GM12878 (cell line): ENCODE measurements at regions not wholly inside any gene's neighbourhood (a gene's known extent, or its start where the extent isn't known, plus 50 kb on each side); places are given as distances from the start of the nearest gene placed in this dataset.

ENCODE experiments used
- ATAC-seq: fragments of 200-7000 bp; cut with Tn5 transposase; 3 replicates; pipeline ENCODE4 v1.9.1; 2020; ENCODE audit warnings: mild to moderate bottlenecking, moderate library complexity
- BruUV-seq: library from RNA; stranded (reverse); fragments of 400-500 nt; replicated peaks from 2 replicates; lab custom pipeline; 2021; lab: Mats Ljungman, UMichigan
- CTCF ChIA-PET: fragments of 300-600 bp; sonication (Branson Sonifier 250); formaldehyde crosslinking; extraction: SDS; loops from one replicate; lab custom pipeline; 2021; ENCODE audit warnings: inconsistent platforms; lab: Yijun Ruan, JAX
- POLR2A ChIA-PET: fragments of 350-600 bp; formaldehyde crosslinking; extraction: SDS; loops from one replicate; lab custom pipeline; 2021; ENCODE audit warnings: inconsistent platforms; lab: Charles Lee
- RAD21 ChIA-PET: fragments of 300-600 bp; sonication (Branson Sonifier 250); formaldehyde crosslinking; loops from one replicate; lab custom pipeline; 2023; ENCODE audit warnings: antibody characterized with exemption; ENCODE audit not compliant: unreplicated experiment; lab: Charles Lee
- SMC1A ChIA-PET: fragments of 300-600 bp; sonication (Branson Sonifier 250); formaldehyde crosslinking; loops from one replicate; lab custom pipeline; 2023; ENCODE audit not compliant: unreplicated experiment, uncharacterized antibody; lab: Charles Lee
- DNase-seq: peaks from one replicate; pipeline ENCODE4 v3.0.0-alpha.2; 2011; ENCODE audit warnings: low read depth, low spot score
- FAIRE-seq: peaks from 3 replicates; lab custom pipeline; 2011; peaks lifted over from hg19 to GRCh38; lab: Jason Lieb, UNC
- H2AFZ ChIP-seq: 2 replicates; pipeline ENCODE4 v1.6.0; 2011; ENCODE audit warnings: low read depth, low read length, control low read depth; ENCODE audit not compliant: control insufficient read depth
- H3K27ac ChIP-seq: 2 replicates; pipeline ENCODE4 v1.5.1; 2011; ENCODE audit warnings: control low read depth; ENCODE audit not compliant: control insufficient read depth, insufficient read depth
- H3K27me3 ChIP-seq, 2 experiments: replicated peaks in 1 of 2; 2 replicates each; pipeline versions ENCODE4 v1.6.0 to v1.6.1; 2011; ENCODE audit warnings: low read length in 1 of 2; ENCODE audit not compliant: control insufficient read depth in 2 of 2, insufficient read depth in 2 of 2
- H3K36me3 ChIP-seq, 2 experiments: 2 replicates each; pipeline ENCODE4 v1.5.1; 2011; ENCODE audit warnings: low read length in 1 of 2; ENCODE audit not compliant: control insufficient read depth in 2 of 2, insufficient read depth in 2 of 2
- H3K4me1 ChIP-seq: 2 replicates; pipeline ENCODE4 v1.6.1; 2011; ENCODE audit warnings: mild to moderate bottlenecking, low read length, moderate library complexity, mixed read lengths; ENCODE audit not compliant: control insufficient read depth, insufficient read depth
- H3K4me2 ChIP-seq: 2 replicates; pipeline ENCODE4 v1.6.0; 2011; ENCODE audit warnings: control low read depth; ENCODE audit not compliant: control insufficient read depth, insufficient read depth
- H3K4me3 ChIP-seq: fragments of 200-600 bp; sonication (generic); 2 replicates; pipeline ENCODE4 v1.5.1; 2016
- H3K79me2 ChIP-seq: 2 replicates; pipeline ENCODE4 v1.6.0; 2011; ENCODE audit warnings: low read length; ENCODE audit not compliant: control insufficient read depth, insufficient read depth
- H3K9ac ChIP-seq: 2 replicates; pipeline ENCODE4 v1.8.0; 2011; ENCODE audit warnings: low read length, control low read depth, mixed read lengths; ENCODE audit not compliant: control insufficient read depth, insufficient read depth
- H3K9me3 ChIP-seq: replicated peaks from 3 replicates; pipeline ENCODE4 v1.5.1; 2011; ENCODE audit warnings: mild to moderate bottlenecking, low read length; ENCODE audit not compliant: control insufficient read depth, insufficient read depth
- H4K20me1 ChIP-seq: 2 replicates; pipeline ENCODE4 v1.6.0; 2011; ENCODE audit not compliant: control insufficient read depth, insufficient read depth
- EED ChIP-seq: sonication (generic); IDR thresholded peaks from 2 replicates; pipeline ENCODE4 v1.6.1; 2016; ENCODE audit warnings: antibody characterized with exemption, low read depth
- ELK1 ChIP-seq: IDR thresholded peaks from 2 replicates; pipeline ENCODE4 v1.6.1; 2012; ENCODE audit warnings: low read depth, low read length, improper control_type of control experiment
- GABPA ChIP-seq: IDR thresholded peaks from 2 replicates; pipeline ENCODE4 v1.6.1; 2014; ENCODE audit warnings: antibody characterized with exemption, low read depth, mild to moderate bottlenecking, inconsistent platforms
- HDGF ChIP-seq: fragments of 450-650 bp; IDR thresholded peaks from 2 replicates; pipeline ENCODE4 v1.6.1; 2016; ENCODE audit warnings: antibody characterized with exemption
- KDM1A ChIP-seq: fragments of 200-600 bp; sonication (generic); IDR thresholded peaks from 2 replicates; pipeline ENCODE4 v1.6.1; 2016; ENCODE audit warnings: borderline replicate concordance
- MEF2B ChIP-seq: fragments of 450-650 bp; IDR thresholded peaks from 2 replicates; pipeline ENCODE4 v1.6.1; 2018; ENCODE audit warnings: mild to moderate bottlenecking, moderate library complexity; ENCODE audit not compliant: partially characterized antibody, poor library complexity, severe bottlenecking
- MTA2 ChIP-seq: fragments of 450-650 bp; IDR thresholded peaks from 2 replicates; pipeline ENCODE4 v1.6.1; 2016; ENCODE audit warnings: low read depth, mild to moderate bottlenecking, moderate library complexity
- MTA3 ChIP-seq: IDR thresholded peaks from 2 replicates; pipeline ENCODE4 v1.6.1; 2012; ENCODE audit warnings: low read length, inconsistent platforms, borderline replicate concordance
- RBBP5 ChIP-seq: fragments of 200-600 bp; sonication (generic); conservative IDR thresholded peaks from 2 replicates; pipeline ENCODE4 v1.6.1; 2016
- REST ChIP-seq: IDR thresholded peaks from 2 replicates; pipeline ENCODE4 v1.6.1; 2012; ENCODE audit warnings: mild to moderate bottlenecking, low read depth, low read length
- SREBF1 ChIP-seq: IDR thresholded peaks from 2 replicates; pipeline ENCODE4 v1.6.1; 2012; ENCODE audit warnings: mild to moderate bottlenecking, low read length
- YBX1 ChIP-seq: fragments of 450-650 bp; IDR thresholded peaks from 2 replicates; pipeline ENCODE4 v1.6.1; 2016; ENCODE audit warnings: antibody characterized with exemption
- ZZZ3 ChIP-seq: IDR thresholded peaks from 2 replicates; pipeline ENCODE4 v1.6.1; 2011; ENCODE audit warnings: low read depth; ENCODE audit not compliant: control insufficient read depth, insufficient read length
- whole genome bisulfite sequencing: methylation state at CpG from one replicate; pipeline ENCODE4 v1.1.6; 2016; ENCODE audit warnings: low lambda C conversion rate; ENCODE audit not compliant: insufficient replicate concordance, insufficient coverage; ENCODE audit errors: missing lambda C conversion rate; 5-methylcytosine and 5-hydroxymethylcytosine counted together
- in situ Hi-C: fragments of 300-500 bp; cut with MboI; formaldehyde crosslinking; loops from 9 replicates; pipeline ENCODE4 v1.14.3; 2018; ENCODE audit warnings: mixed read lengths
- intact Hi-C: fragments of 100-400 bp; cut with micrococcal nuclease; formaldehyde crosslinking; loops from one replicate; pipeline ENCODE4 v1.14.2; 2022; ENCODE audit not compliant: unreplicated experiment

GRCh38 chr2:7467782-7468447, 550.7 kb downstream of the RNF144A start:
- Histone ChIP-seq H3K9me3 (no peaks in the 10 kb centered on the region), H3K36me3 (no peaks in the 10 kb centered on the region), H3K4me3 (no peak overlapping the region), H3K4me1 (no peaks in the 10 kb centered on the region), H3K4me2 (no peak overlapping the region), H3K9ac (no peak overlapping the region), H4K20me1 (no peaks in the 10 kb centered on the region), H3K27ac (no peak overlapping the region), H2AFZ (no peak overlapping the region), H3K27me3 (0 out of 4 replicates have a peak, but pooled peaks cover 0 to 2% of the 10 kb centered on the region in 2 experiments), H3K79me2 (no peaks in the 10 kb centered on the region)
- ChIA-PET SMC1A (interaction anchor here (1.0 to 2.2 kb wide), 7 partner anchors 10 to 420 kb away, joined by 3 to 8 read pairs (median 6); no protein-coding TSS in a partner anchor), POLR2A (interaction anchor here (1.6 kb wide), 1 partner anchor 16 kb away, joined by 4 read pairs; no protein-coding TSS in a partner anchor), RAD21 (interaction anchor here (1.0 kb wide), 1 partner anchor 12 kb away, joined by 3 read pairs; no protein-coding TSS in a partner anchor), CTCF (interaction anchor here (0.7 to 1.4 kb wide), 3 partner anchors 10 to 1061 kb away, joined by 3 to 5 read pairs (median 4); no protein-coding TSS in a partner anchor)
- no TSS peak for BruUV-seq
- in situ Hi-C loops (no loop called here), intact Hi-C loops (loop anchor here (2.0 kb wide), 1 partner anchor 31 kb away; no protein-coding TSS in a partner anchor)
- DNase-seq: no peak
- TF ChIP-seq ELK1 (no peak), MEF2B (peak; percentile 15)
- no peak for FAIRE-seq
- WGBS: 3% methylated on average over 4 of the region's 4 CpGs
- ATAC-seq: peak; percentile 58

- no peaks in the 10 kb centered on the region for H3K4me1 ChIP-seq
- no peak for DNase-seq
- no peaks in the 10 kb centered on the region for H3K79me2 ChIP-seq
- 0 out of 4 replicates have a peak, but pooled peaks cover 0 to 2% of the 10 kb centered on the region in 2 experiments for H3K27me3 ChIP-seq
- intact Hi-C loops (loop anchor here (2.0 kb wide), 1 partner anchor 32 kb away; no protein-coding TSS in a partner anchor), in situ Hi-C loops (no loop called here)
- RAD21 ChIA-PET: interaction anchor here (1.0 kb wide), 2 partner anchors 11 to 137 kb away, joined by 3 read pairs; no protein-coding TSS in a partner anchor
- POLR2A ChIA-PET: interaction anchor here (1.6 kb wide), 1 partner anchor 16 kb away, joined by 4 read pairs; no protein-coding TSS in a partner anchor
- CTCF ChIA-PET: no interaction called here
- no peak overlapping the region for H3K9ac ChIP-seq
- BruUV-seq: no TSS peak
- H3K4me2 ChIP-seq: no peak overlapping the region
- SMC1A ChIA-PET: interaction anchor here (0.5 to 2.0 kb wide), 8 partner anchors 9 to 792 kb away, joined by 3 to 8 read pairs (median 4); no protein-coding TSS in a partner anchor
- H2AFZ ChIP-seq: no peak overlapping the region
- 0% methylated on average over 3 of the region's 3 CpGs for WGBS
- H3K27ac ChIP-seq: no peak overlapping the region
- no peaks in the 10 kb centered on the region for H4K20me1 ChIP-seq
- no peaks in the 10 kb centered on the region for H3K36me3 ChIP-seq
- no peak for FAIRE-seq
- no peaks in the 10 kb centered on the region for H3K9me3 ChIP-seq
- no peak overlapping the region for H3K4me3 ChIP-seq
- ATAC-seq: no peak; the same call in 2 of the 3 replicates
- TF ChIP-seq MTA3 (no peak), MTA2 (no peak), SREBF1 (no peak), KDM1A (no peak), REST (no peak), RBBP5 (no peak), GABPA (no peak), ZZZ3 (no peak), EED (no peak), HDGF (no peak), YBX1 (no peak)
Measured at GRCh38 chr2:7468448-7468828, 551.2 kb downstream of the RNF144A start.
